GM19438 (cell line): ENCODE measurements at regions not wholly inside any gene's neighbourhood (a gene's known extent, or its start where the extent isn't known, plus 50 kb on each side); places are given as distances from the start of the nearest gene placed in this dataset.

Source experiments
- ATAC-seq: cut with Tn5 transposase; IDR thresholded peaks from one replicate; pipeline ENCODE4 v1.9.1; 2021; ENCODE audit warnings: low read depth; ENCODE audit not compliant: unreplicated experiment

- ATAC-seq, result no peak
These were observed 149.4 kb downstream of the MACROH2A1 start for GRCh38 chr5:135249658-135250057.

- ATAC-seq, result no peak
These were observed 150.2 kb downstream of the MACROH2A1 start for GRCh38 chr5:135248801-135249231.

DNA sequence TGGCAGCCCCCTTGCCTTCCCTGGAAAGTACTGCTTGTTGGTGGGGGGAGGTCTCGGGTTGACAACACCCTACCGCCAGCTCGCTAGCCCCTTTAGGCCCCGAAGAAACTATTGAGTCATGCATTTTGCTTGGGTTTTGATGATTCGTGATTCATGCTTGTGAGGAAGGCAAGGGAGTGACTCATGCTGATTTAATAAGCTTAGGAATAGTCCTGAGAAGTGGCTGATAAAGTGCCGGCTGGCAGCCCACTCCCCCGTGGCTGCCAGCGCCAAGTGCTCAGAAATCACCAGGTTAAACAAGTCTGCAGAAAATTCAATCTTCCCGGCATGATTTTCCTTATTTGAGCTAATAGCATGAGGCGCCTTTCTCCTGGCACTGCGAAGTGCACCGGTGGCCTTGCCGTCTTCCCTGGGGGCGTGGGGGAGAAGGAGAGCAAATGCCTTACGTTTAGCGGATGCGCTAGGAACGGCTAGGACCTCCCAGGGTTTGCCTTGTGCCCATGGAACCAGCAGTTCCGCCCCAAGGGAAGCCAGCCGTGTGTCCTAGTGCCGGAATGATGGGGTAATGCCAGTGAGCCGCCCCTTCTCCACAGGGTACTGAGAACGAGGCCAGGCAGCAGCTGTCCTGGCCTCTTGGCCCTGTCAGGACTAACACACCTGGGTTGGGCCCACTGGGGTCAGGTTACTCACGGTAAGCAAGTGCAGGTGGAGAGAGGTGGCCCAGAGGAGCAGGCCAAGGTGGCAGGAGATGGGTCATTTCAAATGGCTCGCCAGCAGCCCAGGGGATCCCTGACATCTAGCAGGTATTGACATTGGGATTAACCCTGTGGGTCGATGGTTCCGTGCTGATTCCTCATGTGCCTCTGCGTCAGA is 151.9 kb downstream of the MACROH2A1 start:
- ATAC-seq, result no peak

DNA sequence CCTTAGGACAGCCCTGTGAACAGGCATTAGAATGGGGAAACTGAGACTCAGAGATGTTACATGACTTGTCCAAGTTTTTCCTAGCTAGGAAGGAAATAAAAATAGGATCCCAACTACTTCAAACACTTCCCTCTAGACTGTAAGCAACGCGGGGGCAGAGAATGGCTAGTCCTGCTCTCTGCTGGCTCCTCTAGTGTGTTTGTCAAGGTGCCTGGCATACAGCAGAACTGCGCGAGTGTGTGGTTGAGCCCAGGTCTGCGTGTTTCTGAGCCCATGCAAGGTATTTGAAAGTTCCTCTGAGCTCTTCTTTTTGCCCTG is 152.5 kb downstream of the MACROH2A1 start:
- ATAC-seq, result no peak

- ATAC-seq, result no peak
These were observed 153.2 kb downstream of the MACROH2A1 start for GRCh38 chr5:135245521-135246499.

- no peak for ATAC-seq
These were observed 154.4 kb downstream of the MACROH2A1 start for GRCh38 chr5:135244620-135245021.

GRCh38 chr5:135243556-135244285 is 155.3 kb downstream of the MACROH2A1 start:
- ATAC-seq, result no peak

DNA sequence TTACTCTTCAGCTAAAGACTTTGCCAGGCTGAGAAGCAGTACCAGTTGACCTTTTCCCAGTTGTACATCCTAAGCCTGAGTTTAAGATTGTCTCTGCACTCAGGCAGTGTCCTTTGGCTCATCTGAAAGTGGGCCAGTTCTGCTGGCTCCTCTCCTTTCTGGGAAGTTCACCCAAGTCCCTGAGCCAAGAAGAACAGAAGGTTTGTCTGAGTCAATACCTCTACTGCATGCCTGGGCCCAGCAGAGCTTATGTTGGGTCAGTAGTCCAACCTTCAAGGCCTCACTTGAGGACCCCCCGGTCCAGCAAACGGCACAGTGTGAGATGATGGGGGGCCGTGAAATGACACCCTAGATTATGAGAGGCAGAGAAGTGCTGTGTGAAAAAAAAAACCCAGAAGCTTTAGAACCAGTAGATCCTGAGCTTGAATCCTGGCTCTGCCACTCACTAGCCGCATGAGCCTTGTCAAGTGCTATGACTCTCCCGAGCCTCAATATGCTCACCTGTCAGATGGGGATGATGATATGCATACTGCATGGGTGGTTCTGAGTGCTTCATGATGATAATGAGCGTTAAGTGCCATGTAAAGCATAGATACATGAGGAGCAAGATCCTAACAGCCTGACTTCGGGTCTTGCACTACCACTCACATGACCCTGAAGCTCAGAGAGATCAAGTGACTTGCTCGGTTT is 156.0 kb downstream of the MACROH2A1 start:
- no peak for ATAC-seq

DNA sequence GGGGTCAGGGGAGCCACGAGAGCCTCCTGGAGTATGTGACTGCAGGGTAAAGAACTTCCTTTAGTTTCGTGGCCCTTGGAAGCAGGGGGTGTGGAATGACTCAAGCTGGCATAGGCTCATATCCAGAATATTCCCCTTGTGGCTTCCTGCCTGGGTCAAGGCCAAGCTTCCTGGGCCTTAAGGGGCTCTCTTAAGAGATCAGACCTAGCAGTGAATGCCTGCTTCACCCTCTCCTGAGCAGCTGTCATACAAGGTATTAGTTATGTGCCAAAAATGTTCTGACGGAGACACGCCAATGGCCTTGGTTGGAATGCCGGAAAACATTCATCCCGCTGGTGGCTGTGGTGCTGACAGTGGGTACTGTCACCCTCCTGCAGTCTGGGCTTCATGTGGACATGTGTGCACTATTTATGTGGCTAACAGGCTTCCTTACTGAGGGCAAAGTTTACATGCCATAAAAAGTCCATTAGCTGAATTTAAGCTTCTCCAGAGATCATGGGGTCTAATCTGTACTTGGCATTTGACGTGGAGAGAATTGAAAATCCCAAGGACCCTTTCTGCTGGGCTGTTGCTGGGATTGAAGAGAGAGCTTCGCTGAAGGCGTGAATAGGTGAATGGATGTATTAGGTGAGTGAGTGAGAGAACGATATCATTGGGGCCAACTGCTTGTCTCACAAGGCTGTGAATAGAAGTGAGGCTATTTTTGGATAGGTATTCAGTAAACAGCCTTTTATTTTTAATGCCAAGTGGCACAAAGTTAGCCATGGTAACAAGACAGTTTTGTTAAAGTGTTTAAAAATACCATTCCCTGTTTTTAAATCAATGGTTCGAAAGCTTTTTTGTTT is 156.8 kb downstream of the MACROH2A1 start:
- ATAC-seq, result no peak

DNA sequence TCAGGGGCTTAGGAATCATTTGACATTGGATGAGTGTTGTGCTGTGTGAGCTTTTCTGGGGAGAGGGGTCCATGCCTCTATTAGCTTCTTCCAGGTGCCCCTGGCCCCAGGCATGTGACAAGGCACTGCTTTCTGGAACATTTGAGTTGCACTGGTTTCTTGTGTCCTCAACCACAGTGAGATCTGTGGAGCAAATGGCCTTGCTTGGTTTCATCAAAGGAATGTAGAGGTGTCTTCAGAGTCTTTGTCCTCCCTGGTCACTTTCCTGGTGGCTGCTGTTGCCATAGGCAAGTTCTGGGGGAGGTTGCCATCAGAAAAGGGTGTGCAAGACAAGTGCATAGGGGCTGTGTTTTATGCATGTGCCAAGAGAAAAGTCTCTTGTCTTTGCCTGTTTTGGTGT is 157.5 kb downstream of the MACROH2A1 start:
- ATAC-seq, result no peak

DNA sequence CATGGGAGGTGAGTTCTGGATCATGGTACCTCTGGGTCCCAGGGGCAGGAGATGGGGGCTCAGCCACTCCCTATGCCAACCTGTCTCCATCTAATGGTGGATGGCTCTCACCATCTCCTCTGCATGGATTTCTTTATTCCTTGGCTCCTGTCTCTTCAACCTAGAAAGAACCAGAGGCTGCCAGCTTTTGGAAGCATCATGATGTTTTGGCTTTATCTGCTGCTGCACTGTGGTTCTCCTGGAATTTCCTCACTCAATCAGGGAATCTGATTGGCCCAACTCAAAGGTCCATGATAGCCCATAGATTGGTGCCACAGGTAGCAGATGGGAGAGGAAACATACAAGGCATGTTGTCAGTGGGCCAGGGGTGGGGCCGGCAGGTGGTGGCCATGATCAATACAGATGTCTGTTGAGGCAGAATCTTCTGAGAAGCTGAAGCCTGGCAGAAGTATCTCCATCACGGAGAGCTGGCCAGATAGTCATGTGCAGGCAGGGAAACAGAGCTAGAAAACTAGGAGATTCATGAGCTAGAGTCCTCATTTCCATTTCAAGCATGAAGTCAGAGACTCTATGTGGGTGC is 158.2 kb downstream of the MACROH2A1 start:
- ATAC-seq, result no peak

DNA sequence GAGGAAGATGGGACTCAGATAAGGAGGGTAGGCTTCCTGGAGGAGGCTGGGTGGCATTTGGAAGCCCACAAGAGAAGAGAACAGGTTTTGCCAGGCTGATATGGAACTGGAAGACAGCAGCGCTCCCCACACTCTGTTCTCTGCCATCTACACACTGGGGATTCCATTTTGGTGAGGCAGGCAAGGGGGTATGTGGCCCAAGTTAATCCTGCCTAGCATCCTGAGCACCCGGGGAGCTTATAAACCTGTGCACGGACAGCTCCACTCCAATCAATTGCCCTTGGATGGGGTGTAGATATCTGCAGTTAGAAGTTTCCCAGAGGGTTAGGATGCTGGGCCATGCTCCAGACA is 158.8 kb downstream of the MACROH2A1 start:
- ATAC-seq, result no peak

DNA sequence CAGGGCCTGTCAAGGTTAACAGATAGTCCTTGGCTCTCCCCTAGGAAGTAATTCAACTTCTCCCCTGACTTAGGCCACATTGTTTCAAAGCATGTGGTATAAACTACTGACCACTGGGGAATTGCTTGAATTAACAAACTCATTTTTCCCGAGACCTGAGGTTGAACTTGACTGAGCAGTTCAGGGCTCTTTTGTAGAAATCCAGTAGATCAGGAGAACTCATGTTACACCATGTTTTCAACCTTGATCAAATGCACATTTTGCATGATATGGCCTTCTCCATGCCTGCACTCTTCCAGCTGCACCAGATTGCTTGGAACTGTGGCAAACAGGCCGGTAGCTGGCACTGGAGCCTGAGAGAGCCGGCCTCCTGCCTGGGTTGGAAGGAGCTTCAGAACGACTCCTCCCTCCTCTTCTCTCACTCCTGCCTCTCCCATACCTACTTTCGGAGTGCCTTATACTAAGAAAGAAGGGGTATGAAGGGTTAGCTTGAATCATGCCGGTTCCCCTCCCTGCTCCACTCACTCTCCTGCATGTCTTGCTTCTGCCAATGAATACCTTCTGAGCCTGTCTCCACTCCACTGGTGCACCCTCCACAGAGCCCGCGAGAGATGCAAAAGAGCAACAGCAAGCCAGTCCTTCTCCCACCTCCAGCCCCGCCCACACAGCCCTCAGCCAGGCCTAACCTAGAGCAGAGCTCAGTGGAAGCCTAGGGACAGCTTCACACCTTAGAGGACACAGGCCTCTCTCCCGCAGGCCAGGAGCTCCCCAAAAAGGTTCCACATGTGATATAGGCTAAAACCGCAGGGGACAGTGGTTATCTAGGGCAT is 159.4 kb downstream of the MACROH2A1 start:
- ATAC-seq, result no peak

GRCh38 chr5:135238622-135239452 is 160.2 kb downstream of the MACROH2A1 start:
- no peak for ATAC-seq

DNA sequence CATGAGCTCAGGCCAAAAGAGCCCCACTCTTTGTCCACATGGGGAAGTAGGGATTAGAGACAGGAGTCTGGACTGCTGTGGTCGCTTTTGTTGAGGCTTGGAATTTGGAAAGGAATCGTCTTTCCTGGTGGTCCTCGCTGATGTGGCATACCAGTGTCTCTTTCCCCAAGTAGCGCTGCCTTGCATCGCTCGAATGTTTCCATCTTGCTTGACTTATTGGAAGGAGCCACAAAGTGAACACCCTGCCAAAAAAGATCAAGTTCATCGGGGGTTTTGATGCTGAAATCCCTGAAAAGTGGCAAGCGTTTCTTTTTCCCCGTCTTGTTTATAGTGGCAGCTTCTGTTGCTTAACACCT is 161.3 kb downstream of the MACROH2A1 start:
- no peak for ATAC-seq

- no peak for ATAC-seq
These were observed 161.9 kb downstream of the MACROH2A1 start for GRCh38 chr5:135236908-135237747.
